GF-D8 (cell line): ENCODE measurements at regions not wholly inside any gene's neighbourhood (a gene's known extent, or its start where the extent isn't known, plus 50 kb on each side); places are given as distances from the start of the nearest gene placed in this dataset.
A peak's percentile ranks its signal among the peaks of the same experiment; 100 is the strongest.
"Not testable (repeated sequence)": the region's sequence is repeated elsewhere in the genome, so short reads cannot be mapped to it uniquely, and the experiment has no call there.

Experiments
- DNase-seq: peaks from one replicate; lab custom pipeline; 2025; lab: John Stamatoyannopoulos, UW

DNA sequence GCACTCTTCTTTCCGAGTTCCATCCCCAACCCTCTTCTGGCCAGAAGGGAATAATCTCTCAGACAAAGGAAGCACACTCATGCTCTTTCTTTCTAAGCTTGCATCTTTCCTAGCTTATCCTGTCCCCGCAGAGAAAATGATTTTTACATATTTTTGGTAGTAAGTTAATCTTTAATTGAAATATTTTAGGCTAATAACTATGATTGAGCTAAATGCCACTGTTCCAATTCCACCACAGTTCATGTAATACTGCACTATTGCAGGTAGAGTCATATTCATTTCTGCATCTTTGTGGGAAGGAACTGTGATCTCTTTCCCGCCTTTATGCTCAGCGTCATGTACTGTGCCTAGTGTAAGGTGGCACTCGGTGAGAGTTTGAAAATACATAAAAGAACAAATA lies 158.9 kb upstream of the FOXG1 start:
- DNase-seq, result no peak

- no peak for DNase-seq
Observed at GRCh38 chr14:28608443-28608842, 158.1 kb upstream of the FOXG1 start.

- no peak for DNase-seq
Observed at GRCh38 chr14:28608851-28609828, 157.4 kb upstream of the FOXG1 start.

- DNase-seq, result no peak
Observed at GRCh38 chr14:28612414-28612813, 154.2 kb upstream of the FOXG1 start.

GRCh38 chr14:28613532-28613931 lies 153.1 kb upstream of the FOXG1 start:
- no peak for DNase-seq

DNA sequence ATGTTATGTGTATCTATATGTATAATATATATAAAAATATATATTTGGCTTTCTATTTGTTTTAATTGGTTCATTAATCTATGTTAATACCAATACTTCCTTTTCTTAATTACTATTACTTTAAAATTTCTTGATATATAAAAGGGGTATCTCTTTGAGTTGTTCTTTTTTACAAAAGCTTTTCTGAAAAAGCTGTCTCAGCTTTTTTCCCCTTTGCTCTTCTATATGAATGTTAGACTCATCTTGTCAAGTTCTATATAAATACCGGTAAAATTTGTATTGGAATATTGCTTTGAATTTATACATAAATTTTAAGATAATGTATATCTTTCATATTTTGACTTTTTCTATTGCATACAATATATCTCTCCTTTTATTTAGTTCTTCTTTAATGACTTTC lies 139.8 kb upstream of the FOXG1 start:
- no peak for DNase-seq

- no peak for DNase-seq
Observed at GRCh38 chr14:28629328-28630004, 137.1 kb upstream of the FOXG1 start.

DNA sequence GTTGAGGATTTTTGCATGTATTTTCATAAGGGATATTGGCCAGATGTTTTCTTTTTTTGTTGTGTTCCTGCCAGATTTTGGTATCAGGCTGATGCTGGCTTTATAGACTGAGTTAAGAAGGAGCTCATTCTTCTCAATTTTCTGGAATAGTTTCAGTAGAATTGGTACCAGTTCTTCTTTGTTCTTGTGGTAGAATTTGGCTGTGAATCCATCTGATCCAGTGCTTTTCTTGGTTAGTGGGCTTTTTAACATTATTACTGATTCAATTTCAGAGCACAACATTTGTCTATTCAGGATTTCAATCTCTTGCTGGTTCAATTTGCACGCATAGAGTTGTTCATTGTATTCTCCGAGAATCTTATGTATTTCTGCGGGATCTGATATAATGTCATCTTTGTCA lies 136.5 kb upstream of the FOXG1 start:
- no peak for DNase-seq

DNA sequence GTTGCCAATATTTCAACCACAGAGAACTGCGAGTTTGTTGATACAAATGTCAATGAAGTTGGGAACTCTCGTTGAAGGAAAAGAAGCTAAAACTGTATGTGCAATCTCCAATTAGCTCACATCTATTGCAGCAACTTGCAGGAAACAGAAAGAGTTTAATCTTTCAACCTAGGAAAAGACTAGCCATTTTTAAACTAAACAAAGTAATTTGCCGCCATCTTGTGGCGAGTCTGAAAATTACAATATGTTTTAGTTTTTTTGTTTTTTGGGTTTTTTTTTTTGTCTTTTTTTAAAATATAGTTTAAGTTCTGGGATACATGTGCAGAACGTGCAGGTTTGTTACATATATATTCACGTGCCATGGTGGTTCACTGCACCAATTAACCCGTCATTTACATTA lies 131.2 kb upstream of the FOXG1 start:
- peak; percentile 7 for DNase-seq

DNA sequence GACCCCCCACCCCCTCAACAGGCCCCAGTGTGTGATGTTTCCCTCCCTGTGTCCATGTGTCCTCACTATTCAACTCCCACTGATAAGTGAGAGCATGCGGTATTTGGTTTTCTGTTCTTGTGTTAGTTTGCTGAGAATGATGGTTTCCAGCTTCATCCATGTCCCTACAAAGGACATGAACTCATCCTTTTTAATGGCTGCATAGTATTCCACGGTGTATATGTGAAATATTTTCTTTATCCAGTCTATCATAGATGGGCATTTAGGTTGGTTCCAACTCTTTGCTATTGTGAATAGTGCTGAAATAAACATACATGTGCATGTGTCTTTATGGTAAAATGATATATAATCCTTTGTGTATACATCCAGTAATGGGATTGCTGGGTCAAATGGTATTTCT lies 130.8 kb upstream of the FOXG1 start:
- not testable (repeated sequence) for DNase-seq

DNA sequence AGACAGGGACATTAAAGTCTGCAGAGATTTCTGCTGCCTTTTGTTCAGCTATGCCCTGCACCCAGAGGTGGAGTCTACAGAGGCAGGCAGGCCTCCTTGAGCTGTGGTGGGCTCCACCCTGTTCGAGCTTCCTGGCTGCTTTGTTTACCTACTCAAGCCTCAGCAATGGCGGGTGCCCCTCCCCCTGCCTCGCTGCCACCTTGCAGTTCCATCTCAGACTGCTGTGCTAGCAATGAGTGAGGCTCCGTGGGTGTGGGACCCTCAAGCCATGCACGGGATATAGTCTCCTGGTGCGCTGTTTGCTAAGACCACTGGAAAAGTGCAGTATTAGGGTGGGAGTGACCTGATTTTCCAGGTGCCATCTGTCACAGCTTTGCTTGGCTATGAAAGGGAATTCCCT lies 125.4 kb upstream of the FOXG1 start:
- not testable (repeated sequence) for DNase-seq

DNA sequence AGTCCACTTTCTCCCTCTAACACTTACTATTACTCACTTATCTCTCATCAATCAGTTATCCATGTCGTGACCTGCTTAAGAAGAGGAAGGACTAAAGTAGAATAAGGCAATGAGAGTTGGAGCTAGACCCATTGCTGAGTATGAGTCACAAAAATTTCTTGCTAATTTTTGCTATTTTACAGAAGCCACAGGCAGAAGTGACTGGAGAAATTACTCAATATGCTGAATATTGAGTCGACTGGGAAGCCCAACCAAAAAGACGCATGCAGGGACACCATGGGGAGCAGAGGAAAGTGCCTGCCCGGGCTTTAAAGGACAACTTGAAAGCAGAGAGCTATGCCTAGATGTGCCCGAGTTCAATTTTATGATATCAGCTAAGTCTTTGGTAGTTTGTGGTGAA lies 115.4 kb upstream of the FOXG1 start:
- no peak for DNase-seq

DNA sequence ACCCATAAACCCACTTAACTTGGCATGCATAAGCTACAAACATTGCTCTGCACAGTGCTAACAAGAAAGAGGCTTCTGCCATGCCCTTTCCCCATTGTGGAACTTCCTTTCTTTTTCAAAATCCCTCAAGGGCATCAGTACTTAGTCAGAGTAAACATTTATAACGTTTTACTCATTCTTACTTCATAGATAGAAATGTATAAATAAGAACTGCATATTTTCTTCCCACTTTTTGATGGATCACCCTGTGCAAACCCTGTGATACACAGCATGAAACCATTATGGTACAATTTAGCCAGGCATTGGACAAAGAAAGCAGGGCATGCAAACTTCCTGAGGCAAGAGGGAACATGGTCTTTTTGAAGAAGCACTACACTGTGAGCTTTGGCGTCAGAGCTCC lies 113.8 kb upstream of the FOXG1 start:
- no peak for DNase-seq

- DNase-seq, result no peak
Observed at GRCh38 chr14:28653521-28653920, 113.1 kb upstream of the FOXG1 start.

DNA sequence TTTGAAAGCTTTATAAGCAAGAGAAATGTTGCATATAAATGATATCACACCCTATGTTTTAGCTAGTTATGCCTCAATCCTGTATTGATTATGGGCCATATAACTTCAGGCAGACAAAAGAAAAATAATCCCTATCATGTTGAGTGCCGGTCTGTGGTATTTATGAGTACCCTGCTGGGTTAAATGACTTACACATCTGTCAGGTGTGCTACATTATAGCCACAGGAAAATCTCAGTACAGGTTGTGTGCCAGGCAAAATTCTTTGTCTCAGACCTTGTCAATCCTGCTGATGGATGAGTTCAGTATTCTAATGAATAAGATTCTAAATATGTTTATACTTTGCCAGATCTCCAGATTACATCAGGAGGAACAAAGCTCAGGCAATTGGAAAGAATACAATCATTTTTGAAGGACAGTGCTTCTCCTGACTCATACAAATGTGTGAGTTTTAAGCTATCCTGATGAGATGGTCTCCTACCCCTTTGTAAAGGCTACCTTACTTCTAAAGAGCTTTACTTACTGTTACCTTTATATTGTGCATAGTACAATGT lies 109.8 kb upstream of the FOXG1 start:
- DNase-seq, result no peak

DNA sequence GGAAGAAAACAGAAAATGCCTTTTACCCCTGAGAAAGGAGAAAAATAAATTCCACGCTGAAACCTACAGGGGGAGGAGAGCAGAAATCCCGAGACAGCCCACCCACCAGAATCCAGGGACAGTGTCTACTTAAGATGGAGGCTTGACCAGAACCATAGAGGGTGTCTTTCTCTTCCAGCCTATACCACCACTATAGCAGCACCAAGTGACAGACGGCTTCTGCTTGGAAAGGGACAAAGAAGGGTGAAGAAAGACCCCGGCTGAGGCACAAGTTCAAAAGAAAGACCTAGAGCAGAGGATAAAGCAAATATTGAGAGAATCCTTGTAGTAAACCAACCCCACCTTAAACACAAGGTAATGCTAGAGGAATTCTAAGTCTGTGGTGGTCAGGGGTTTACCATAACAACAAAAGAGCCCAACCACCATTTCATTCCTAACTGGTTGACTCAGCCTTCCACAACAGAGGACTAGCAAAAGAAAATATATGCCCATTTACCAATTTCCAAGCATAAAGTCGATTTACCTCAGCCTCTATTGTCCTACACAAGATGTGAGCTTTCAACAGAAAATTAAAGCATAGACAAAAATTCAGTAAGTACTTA lies 105.3 kb upstream of the FOXG1 start:
- DNase-seq, result no peak

- no peak for DNase-seq
Observed at GRCh38 chr14:28666961-28667360, 99.6 kb upstream of the FOXG1 start.

- DNase-seq, result no peak
Observed at GRCh38 chr14:28671425-28671824, 95.2 kb upstream of the FOXG1 start.

GRCh38 chr14:28673056-28673455 lies 93.5 kb upstream of the FOXG1 start:
- no peak for DNase-seq

GRCh38 chr14:28676479-28676878 lies 90.1 kb upstream of the FOXG1 start:
- no peak for DNase-seq

DNA sequence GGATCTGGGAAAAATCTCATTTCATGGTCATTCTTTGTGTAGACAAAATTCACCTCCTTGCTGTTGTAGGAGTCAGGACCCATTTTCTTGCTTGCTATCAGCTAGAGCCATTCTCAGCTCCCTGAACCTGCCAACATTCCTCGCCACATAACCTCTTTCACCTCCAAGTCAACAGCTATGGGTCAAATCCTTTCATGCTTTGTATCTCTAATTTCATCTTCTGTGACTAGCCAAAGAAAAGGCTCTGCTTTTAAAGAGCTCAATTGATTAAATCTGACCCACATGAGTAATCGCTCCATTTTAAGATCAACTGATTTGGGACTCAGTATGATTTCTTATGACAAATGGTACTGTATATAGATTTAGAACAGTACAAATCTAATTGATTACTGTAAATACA lies 89.2 kb upstream of the FOXG1 start:
- no peak for DNase-seq

DNA sequence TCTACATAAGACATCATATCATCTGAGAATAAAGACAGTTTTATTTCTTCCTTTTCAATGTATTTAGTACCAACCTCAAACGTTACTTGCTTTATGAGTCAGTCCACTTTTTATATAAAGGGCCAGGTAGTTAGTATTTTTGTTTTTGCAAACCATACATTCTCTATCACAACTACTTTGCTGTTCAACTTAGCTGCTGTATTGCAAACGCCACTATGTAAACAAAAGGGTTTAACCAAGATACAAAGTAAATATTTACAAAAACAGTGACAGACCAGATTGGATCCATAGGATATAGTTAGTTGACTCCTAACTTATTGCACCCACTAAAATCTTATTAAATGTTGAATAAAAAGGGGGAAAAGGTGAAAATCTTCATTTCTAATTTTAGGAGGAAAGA lies 87.7 kb upstream of the FOXG1 start:
- no peak for DNase-seq

- DNase-seq, result no peak
Observed at GRCh38 chr14:28681681-28682080, 84.9 kb upstream of the FOXG1 start.
